A172 (cell line): ENCODE measurements at regions not wholly inside any gene's neighbourhood (a gene's known extent, or its start where the extent isn't known, plus 50 kb on each side); places are given as distances from the start of the nearest gene placed in this dataset.

Experiments used
- DNase-seq: peaks from one replicate; pipeline ENCODE4 v3.0.0-alpha.2; 2015; ENCODE audit warnings: low spot score

DNA sequence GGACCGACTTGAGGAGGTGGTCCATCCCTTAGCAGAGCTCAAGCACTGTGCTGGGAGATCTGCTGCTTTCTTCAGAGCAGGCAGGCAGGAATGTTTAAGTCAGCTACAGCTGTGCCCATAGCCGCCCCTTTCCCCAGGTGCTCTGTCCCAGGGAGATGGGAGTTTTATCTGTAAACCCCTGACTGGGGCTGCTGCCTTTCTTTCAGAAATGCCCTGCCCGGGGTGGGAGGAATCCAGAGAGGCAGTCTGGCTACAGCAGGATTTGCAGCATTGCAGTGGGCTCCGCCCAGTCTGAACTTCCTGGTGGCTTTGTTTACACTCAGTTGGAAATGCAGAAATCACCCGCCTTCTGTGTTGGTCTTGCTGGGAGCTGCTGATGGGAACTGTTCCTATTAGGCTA is 51.2 kb upstream of the SEMA3A start:
- DNase-seq, result no peak
